ENCODE measurements at regions not wholly inside any gene's neighbourhood (a gene's known extent, or its start where the extent isn't known, plus 50 kb on each side); places are given as distances from the start of the nearest gene placed in this dataset.
"Not testable (repeated sequence)": the region's sequence is repeated elsewhere in the genome, so short reads cannot be mapped to it uniquely, and the experiment has no call there.

DNA sequence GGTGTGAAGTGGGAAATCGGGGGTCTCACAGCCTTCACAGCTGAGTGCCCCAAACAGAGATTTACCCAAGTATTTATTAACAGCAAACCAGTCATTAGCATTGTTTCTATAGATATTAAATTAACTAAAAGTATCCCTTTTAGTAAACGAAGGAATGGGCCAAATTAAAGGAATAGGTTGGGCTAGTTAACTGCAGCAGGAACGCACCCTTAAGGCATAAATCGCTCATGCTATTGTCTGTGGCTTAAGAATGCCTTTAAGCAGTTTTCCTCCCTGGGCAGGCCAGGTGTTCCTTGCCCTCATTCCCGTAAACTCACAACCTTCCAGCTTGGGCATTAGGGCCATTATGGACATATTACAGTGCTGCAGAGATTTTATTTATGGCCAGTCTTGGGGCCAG is 167.5 kb upstream of the PIK3R1 start:
- not testable (repeated sequence) for H2BK12ac ChIP-seq (ENCODE audit: low read length); H3K4me2 ChIP-seq (ENCODE audit: insufficient read depth, low read length, poor library complexity, severe bottlenecking); H3K9ac ChIP-seq (ENCODE audit: low read depth, low read length, poor library complexity); H3K4me1 ChIP-seq (ENCODE audit: control insufficient read depth in 2 of 2, insufficient read depth in 1 of 2, low read depth in 1 of 2, low read length in 2 of 2); H2BK15ac ChIP-seq (ENCODE audit: low read length); H3K4ac ChIP-seq (ENCODE audit: low read length); H2BK5ac ChIP-seq (ENCODE audit: low read length); H3K27ac ChIP-seq (replicated peaks; ENCODE audit: low read length); H2AFZ ChIP-seq (ENCODE audit: low read length); H3K36me3 ChIP-seq (replicated peaks in 1 of 2; ENCODE audit: control insufficient read depth in 2 of 2, insufficient read depth in 2 of 2, low read length in 2 of 2); H3K4me3 ChIP-seq (ENCODE audit: low read length in 2 of 2); DNase-seq (ENCODE audit: low spot score); H4K8ac ChIP-seq (ENCODE audit: low read depth, low read length); H3K14ac ChIP-seq (ENCODE audit: low read length); H3K27me3 ChIP-seq (ENCODE audit: control insufficient read depth in 3 of 3, insufficient read depth in 3 of 3, low read depth in 1 of 3, low read length in 3 of 3); H3K23ac ChIP-seq (ENCODE audit: low read depth, low read length, poor library complexity); H3K9me3 ChIP-seq (replicated peaks in 1 of 2; ENCODE audit: control insufficient read depth in 2 of 2, insufficient read depth in 1 of 2, low read depth in 1 of 2, low read length in 2 of 2); H4K91ac ChIP-seq (ENCODE audit: low read depth, low read length, poor library complexity); H2AK5ac ChIP-seq (ENCODE audit: low read depth, low read length); H3K18ac ChIP-seq (ENCODE audit: low read length); H2BK120ac ChIP-seq (ENCODE audit: low read depth, low read length); H3K79me1 ChIP-seq (ENCODE audit: low read depth, low read length)
- WGBS, 2 donors (ENCODE audit: extremely low coverage in 2 of 2, insufficient read length in 2 of 2, insufficient replicate concordance in 1 of 2): no CpG with 5 or more reads among the region's 5 CpGs

DNA sequence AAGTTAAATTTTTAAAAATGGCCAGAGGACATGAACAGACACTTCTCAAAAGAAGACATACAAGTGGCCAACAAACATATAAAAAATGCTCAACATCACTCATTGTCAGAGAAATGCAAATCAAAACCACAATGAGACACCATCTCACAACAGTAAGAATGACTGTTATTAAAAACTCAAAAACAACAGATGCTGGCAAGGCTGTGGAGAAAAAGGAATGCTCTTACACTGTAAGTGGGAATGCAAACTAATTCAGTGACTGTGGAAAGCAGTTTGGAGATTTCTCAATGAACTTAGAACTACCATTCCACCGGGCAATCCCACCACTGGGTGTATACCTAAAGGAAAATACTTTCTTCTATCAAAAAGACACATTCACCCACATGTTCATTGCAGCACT is 168.5 kb upstream of the PIK3R1 start:
- no peak overlapping the region for H2AFZ ChIP-seq (ENCODE audit: low read length)
- no peak overlapping the region for H3K18ac ChIP-seq (ENCODE audit: low read length)
- H3K9ac ChIP-seq (ENCODE audit: low read depth, low read length, poor library complexity): no peak overlapping the region
- no peak overlapping the region for H3K4me2 ChIP-seq (ENCODE audit: insufficient read depth, low read length, poor library complexity, severe bottlenecking)
- no peak overlapping the region for H3K23ac ChIP-seq (ENCODE audit: low read depth, low read length, poor library complexity)
- no peak overlapping the region for H2AK5ac ChIP-seq (ENCODE audit: low read depth, low read length)
- H2BK15ac ChIP-seq (ENCODE audit: low read length): no peak overlapping the region
- H3K27ac ChIP-seq (replicated peaks; ENCODE audit: low read length): no peak overlapping the region
- no peaks in the 10 kb centered on the region for H3K36me3 ChIP-seq (replicated peaks in 1 of 2; ENCODE audit: control insufficient read depth in 2 of 2, insufficient read depth in 2 of 2, low read length in 2 of 2)
- no peak overlapping the region for H3K4ac ChIP-seq (ENCODE audit: low read length)
- H2BK12ac ChIP-seq (ENCODE audit: low read length): no peak overlapping the region
- H2BK120ac ChIP-seq (ENCODE audit: low read depth, low read length): no peak overlapping the region
- H3K4me3 ChIP-seq (ENCODE audit: low read length in 2 of 2): no peak overlapping the region
- no peaks in the 10 kb centered on the region for H3K27me3 ChIP-seq (ENCODE audit: control insufficient read depth in 3 of 3, insufficient read depth in 3 of 3, low read depth in 1 of 3, low read length in 3 of 3)
- H3K79me1 ChIP-seq (ENCODE audit: low read depth, low read length): no peaks in the 10 kb centered on the region
- WGBS, 2 donors (ENCODE audit: extremely low coverage in 2 of 2, insufficient read length in 2 of 2, insufficient replicate concordance in 1 of 2): no CpG with 5 or more reads among the region's 1 CpG
- no peak overlapping the region for H2BK5ac ChIP-seq (ENCODE audit: low read length)
- no peak overlapping the region for H4K91ac ChIP-seq (ENCODE audit: low read depth, low read length, poor library complexity)
- no peaks in the 10 kb centered on the region for H3K4me1 ChIP-seq (ENCODE audit: control insufficient read depth in 2 of 2, insufficient read depth in 1 of 2, low read depth in 1 of 2, low read length in 2 of 2)
- H4K8ac ChIP-seq (ENCODE audit: low read depth, low read length): no peak overlapping the region
- H3K9me3 ChIP-seq (replicated peaks in 1 of 2; ENCODE audit: control insufficient read depth in 2 of 2, insufficient read depth in 1 of 2, low read depth in 1 of 2, low read length in 2 of 2): peaks cover 3 to 9% of the 10 kb centered on the region in 2 donors
- no peak overlapping the region for H3K14ac ChIP-seq (ENCODE audit: low read length)
- no peak for DNase-seq (ENCODE audit: low spot score)

DNA sequence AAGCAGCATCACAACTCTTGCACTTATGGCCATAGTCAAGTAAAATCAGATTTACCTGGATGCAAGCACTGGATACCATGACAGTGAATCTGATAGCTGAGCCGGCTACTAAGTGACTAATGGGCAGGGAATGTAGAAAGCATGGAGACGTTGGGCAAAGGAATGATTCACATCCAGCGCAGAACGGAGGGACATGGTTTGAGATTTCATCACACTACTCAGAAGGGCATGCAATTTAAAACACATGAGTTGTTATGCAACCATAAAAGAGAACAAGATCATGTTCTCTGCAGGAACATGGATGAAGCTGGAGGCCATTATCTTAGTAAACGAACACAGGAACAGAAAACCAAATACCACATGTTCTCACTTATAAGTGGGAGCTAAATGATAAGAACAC is 169.1 kb upstream of the PIK3R1 start:
- no peak overlapping the region for H3K4me2 ChIP-seq (ENCODE audit: insufficient read depth, low read length, poor library complexity, severe bottlenecking)
- no peak overlapping the region for H2BK120ac ChIP-seq (ENCODE audit: low read depth, low read length)
- H3K14ac ChIP-seq (ENCODE audit: low read length): no peak overlapping the region
- no peak for DNase-seq (ENCODE audit: low spot score)
- H2BK15ac ChIP-seq (ENCODE audit: low read length): no peak overlapping the region
- H3K27ac ChIP-seq (replicated peaks; ENCODE audit: low read length): no peak overlapping the region
- peaks cover 3 to 9% of the 10 kb centered on the region in 2 donors for H3K9me3 ChIP-seq (replicated peaks in 1 of 2; ENCODE audit: control insufficient read depth in 2 of 2, insufficient read depth in 1 of 2, low read depth in 1 of 2, low read length in 2 of 2)
- H3K79me1 ChIP-seq (ENCODE audit: low read depth, low read length): no peaks in the 10 kb centered on the region
- H2AK5ac ChIP-seq (ENCODE audit: low read depth, low read length): no peak overlapping the region
- H3K36me3 ChIP-seq (replicated peaks in 1 of 2; ENCODE audit: control insufficient read depth in 2 of 2, insufficient read depth in 2 of 2, low read length in 2 of 2): no peaks in the 10 kb centered on the region
- no peaks in the 10 kb centered on the region for H3K27me3 ChIP-seq (ENCODE audit: control insufficient read depth in 3 of 3, insufficient read depth in 3 of 3, low read depth in 1 of 3, low read length in 3 of 3)
- H2AFZ ChIP-seq (ENCODE audit: low read length): no peak overlapping the region
- H3K23ac ChIP-seq (ENCODE audit: low read depth, low read length, poor library complexity): no peak overlapping the region
- WGBS, 2 donors (ENCODE audit: extremely low coverage in 2 of 2, insufficient read length in 2 of 2, insufficient replicate concordance in 1 of 2): no CpG with 5 or more reads among the region's 5 CpGs
- no peak overlapping the region for H2BK12ac ChIP-seq (ENCODE audit: low read length)
- H3K9ac ChIP-seq (ENCODE audit: low read depth, low read length, poor library complexity): no peak overlapping the region
- no peak overlapping the region for H4K8ac ChIP-seq (ENCODE audit: low read depth, low read length)
- H3K18ac ChIP-seq (ENCODE audit: low read length): no peak overlapping the region
- no peaks in the 10 kb centered on the region for H3K4me1 ChIP-seq (ENCODE audit: control insufficient read depth in 2 of 2, insufficient read depth in 1 of 2, low read depth in 1 of 2, low read length in 2 of 2)
- no peak overlapping the region for H2BK5ac ChIP-seq (ENCODE audit: low read length)
- H4K91ac ChIP-seq (ENCODE audit: low read depth, low read length, poor library complexity): no peak overlapping the region
- no peak overlapping the region for H3K4me3 ChIP-seq (ENCODE audit: low read length in 2 of 2)
- no peak overlapping the region for H3K4ac ChIP-seq (ENCODE audit: low read length)

DNA sequence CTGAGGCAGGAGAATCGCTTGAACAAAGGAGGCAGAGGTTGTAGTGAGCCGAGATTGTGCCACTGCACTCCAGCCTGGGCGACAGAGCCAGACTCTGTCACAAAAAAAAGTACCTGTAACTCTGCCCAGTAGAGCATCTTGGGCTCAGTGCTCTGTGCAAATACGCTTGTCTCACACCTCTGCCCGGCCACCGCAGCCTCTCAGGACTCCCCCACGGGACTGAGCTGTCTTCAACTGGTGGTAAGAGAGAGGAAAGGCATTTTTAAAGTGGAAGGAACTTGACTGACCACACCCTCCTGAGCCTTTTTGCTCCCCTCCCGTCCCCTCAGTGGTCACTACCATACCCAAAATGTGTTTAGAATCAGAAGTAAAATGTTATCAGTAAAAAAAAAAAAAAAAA is 174.3 kb upstream of the PIK3R1 start:
- Histone ChIP-seq H3K4ac (ENCODE audit: low read length) (no peak overlapping the region), H2BK15ac (ENCODE audit: low read length) (no peak overlapping the region), H3K14ac (ENCODE audit: low read length) (no peak overlapping the region), H3K79me1 (ENCODE audit: low read depth, low read length) (no peaks in the 10 kb centered on the region), H3K36me3 (replicated peaks in 1 of 2; ENCODE audit: control insufficient read depth in 2 of 2, insufficient read depth in 2 of 2, low read length in 2 of 2) (no peaks in the 10 kb centered on the region), H4K8ac (ENCODE audit: low read depth, low read length) (no peak overlapping the region), H2BK120ac (ENCODE audit: low read depth, low read length) (no peak overlapping the region), H3K18ac (ENCODE audit: low read length) (no peak overlapping the region), H4K91ac (ENCODE audit: low read depth, low read length, poor library complexity) (no peak overlapping the region), H3K4me3 (ENCODE audit: low read length in 2 of 2) (no peak overlapping the region), H3K23ac (ENCODE audit: low read depth, low read length, poor library complexity) (no peak overlapping the region), H3K9me3 (replicated peaks in 1 of 2; ENCODE audit: control insufficient read depth in 2 of 2, insufficient read depth in 1 of 2, low read depth in 1 of 2, low read length in 2 of 2) (peaks cover 0 to 1% of the 10 kb centered on the region in 2 donors), H3K27me3 (ENCODE audit: control insufficient read depth in 3 of 3, insufficient read depth in 3 of 3, low read depth in 1 of 3, low read length in 3 of 3) (peaks cover 0 to 2% (median 0%) of the 10 kb centered on the region in 3 experiments), H3K27ac (replicated peaks; ENCODE audit: low read length) (no peak overlapping the region), H2BK5ac (ENCODE audit: low read length) (no peak overlapping the region), H3K4me2 (ENCODE audit: insufficient read depth, low read length, poor library complexity, severe bottlenecking) (no peak overlapping the region), H2AFZ (ENCODE audit: low read length) (no peak overlapping the region), H2BK12ac (ENCODE audit: low read length) (no peak overlapping the region), H3K4me1 (ENCODE audit: control insufficient read depth in 2 of 2, insufficient read depth in 1 of 2, low read depth in 1 of 2, low read length in 2 of 2) (no peaks in the 10 kb centered on the region), H3K9ac (ENCODE audit: low read depth, low read length, poor library complexity) (no peak overlapping the region), H2AK5ac (ENCODE audit: low read depth, low read length) (no peak overlapping the region)
- no peak for DNase-seq (ENCODE audit: low spot score)
- no CpG with 5 or more reads among the region's 8 CpGs for WGBS, 2 donors (ENCODE audit: extremely low coverage in 2 of 2, insufficient read length in 2 of 2, insufficient replicate concordance in 1 of 2)
